ENCODE measurements at regions not wholly inside any gene's neighbourhood (a gene's known extent, or its start where the extent isn't known, plus 50 kb on each side); places are given as distances from the start of the nearest gene placed in this dataset.

DNA sequence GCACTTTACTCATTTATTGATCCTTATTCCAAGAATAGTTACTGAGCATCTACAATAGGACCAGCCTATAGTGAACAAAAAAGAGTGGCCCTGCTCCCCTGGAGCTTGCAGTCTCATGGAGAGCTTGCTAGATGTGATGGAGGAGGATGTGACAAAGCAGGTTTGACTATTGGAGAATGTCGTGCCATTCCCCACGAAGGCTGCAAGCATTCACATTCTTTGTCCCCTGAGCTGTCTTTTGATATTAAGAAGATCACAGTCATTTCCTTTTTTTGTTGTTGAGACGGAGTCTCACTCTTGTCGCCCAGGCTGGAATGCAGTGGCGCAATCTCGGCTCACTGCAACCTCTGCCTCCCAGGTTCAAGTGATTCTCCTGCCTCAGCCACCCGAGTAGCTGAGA lies 115.0 kb upstream of the ADAMTS18 start:
- ChIA-PET CTCF (no interaction called here), POLR2A (no interaction called here)
- TF ChIP-seq, protein P1, sequence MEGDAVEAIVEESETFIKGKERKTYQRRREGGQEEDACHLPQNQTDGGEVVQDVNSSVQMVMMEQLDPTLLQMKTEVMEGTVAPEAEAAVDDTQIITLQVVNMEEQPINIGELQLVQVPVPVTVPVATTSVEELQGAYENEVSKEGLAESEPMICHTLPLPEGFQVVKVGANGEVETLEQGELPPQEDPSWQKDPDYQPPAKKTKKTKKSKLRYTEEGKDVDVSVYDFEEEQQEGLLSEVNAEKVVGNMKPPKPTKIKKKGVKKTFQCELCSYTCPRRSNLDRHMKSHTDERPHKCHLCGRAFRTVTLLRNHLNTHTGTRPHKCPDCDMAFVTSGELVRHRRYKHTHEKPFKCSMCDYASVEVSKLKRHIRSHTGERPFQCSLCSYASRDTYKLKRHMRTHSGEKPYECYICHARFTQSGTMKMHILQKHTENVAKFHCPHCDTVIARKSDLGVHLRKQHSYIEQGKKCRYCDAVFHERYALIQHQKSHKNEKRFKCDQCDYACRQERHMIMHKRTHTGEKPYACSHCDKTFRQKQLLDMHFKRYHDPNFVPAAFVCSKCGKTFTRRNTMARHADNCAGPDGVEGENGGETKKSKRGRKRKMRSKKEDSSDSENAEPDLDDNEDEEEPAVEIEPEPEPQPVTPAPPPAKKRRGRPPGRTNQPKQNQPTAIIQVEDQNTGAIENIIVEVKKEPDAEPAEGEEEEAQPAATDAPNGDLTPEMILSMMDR (IDR thresholded peaks at IDR 0.05; ENCODE audit: control extremely low read depth, extremely low read depth, low read depth, missing control alignments), result no peak
- DNase-seq (ENCODE audit: extremely low spot score), result no peak

DNA sequence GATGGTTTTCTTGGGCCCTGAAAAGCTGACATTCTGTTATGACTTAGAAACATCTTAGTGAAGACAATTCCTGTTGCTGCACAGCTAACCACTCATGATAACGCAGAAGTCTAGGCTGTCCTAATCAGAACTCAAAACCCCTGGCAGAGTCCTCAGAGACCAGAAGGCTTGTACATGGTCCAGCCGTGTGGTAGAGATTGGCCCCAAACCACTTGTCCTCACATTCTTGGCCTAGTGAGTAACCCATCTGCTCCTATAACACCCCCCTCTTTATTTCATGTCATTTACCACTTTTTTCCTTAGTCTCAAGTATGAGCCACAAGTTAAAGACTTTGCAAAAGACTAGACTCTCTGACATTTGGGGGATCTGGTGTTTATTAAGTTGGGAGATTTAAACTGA lies 116.5 kb upstream of the ADAMTS18 start:
- POLR2A ChIA-PET, result no interaction called here
- CTCF ChIA-PET, result interaction anchor here (0.6 kb wide), 1 partner anchor 10 kb away, joined by 3 read pairs; no protein-coding TSS in a partner anchor
- TF ChIP-seq, protein P1 (IDR thresholded peaks at IDR 0.05; ENCODE audit: control extremely low read depth, extremely low read depth, low read depth, missing control alignments), result no peak
- no peak for DNase-seq (ENCODE audit: extremely low spot score)

DNA sequence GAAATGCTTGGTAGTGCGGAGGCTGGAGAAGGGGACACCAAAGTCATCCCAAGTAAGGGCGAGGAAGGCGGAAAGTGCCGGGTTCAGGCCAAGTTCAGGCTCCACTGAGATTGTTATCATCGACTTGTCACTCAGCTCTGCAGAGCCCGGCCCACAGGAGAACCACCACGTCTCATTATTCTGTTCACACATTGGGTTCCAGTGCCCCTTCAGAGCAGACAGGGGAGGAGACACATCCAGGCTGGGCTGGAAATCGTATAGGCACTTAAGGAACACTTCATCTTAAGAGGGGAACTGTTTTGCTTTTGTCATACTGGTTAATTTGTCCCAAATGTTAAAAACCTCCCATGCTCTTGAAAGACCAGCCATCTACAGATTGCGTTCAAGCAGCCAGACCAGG lies 118.3 kb upstream of the ADAMTS18 start:
- no peak for DNase-seq (ENCODE audit: extremely low spot score)
- ChIA-PET CTCF (interaction anchor here (0.9 to 2.7 kb wide), 3 partner anchors 11 to 28 kb away, joined by 3 to 8 read pairs (median 4); no protein-coding TSS in a partner anchor), POLR2A (no interaction called here)
- TF ChIP-seq, protein P1 (IDR thresholded peaks at IDR 0.05; ENCODE audit: control extremely low read depth, extremely low read depth, low read depth, missing control alignments), result no peak

DNA sequence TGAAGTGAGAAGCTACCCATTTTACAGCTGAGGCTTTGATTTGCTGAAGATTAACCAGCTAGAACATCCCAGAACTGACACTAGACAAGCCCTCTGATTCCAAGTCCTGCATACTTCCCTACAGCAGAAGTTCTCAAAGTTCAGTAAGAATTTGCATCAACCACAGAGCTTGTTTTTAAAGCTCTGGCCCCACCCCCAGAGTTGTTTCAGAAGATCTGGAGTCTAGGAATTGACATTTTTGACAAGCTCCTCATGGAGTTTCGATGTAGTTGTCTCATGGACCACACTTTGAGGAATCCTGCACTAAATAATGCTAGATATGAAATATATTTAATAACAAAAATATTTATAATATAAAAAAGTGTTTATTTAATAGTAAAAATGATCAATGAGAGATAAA lies 120.3 kb upstream of the ADAMTS18 start:
- no peak for DNase-seq (ENCODE audit: extremely low spot score)
- TF ChIP-seq, protein P1 (IDR thresholded peaks at IDR 0.05; ENCODE audit: control extremely low read depth, extremely low read depth, low read depth, missing control alignments), result no peak
- ChIA-PET POLR2A (no interaction called here), CTCF (interaction anchor here (1.4 to 2.7 kb wide), 2 partner anchors 13 to 54 kb away, joined by 3 to 8 read pairs; no protein-coding TSS in a partner anchor)

DNA sequence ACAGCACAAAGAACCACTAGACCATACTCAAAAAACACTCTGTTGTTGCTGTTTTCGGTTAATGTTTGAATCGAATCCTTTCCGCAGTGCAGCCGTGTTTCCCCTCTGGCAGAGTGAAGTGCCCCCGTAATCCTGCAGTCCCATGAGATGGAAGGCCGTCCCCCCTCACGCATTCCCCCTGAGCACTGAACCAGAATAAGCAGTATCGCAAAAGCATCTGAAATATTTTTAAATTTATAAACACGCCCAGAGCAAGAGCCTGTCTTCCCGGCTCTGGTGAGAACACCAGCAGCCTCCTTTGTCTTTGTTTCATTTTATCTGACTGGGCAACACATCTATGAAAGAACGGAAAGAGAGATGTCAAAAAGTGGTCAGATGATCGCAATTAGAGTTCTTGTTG lies 121.0 kb upstream of the ADAMTS18 start:
- DNase-seq (ENCODE audit: extremely low spot score), result no peak
- POLR2A ChIA-PET, result no interaction called here
- TF ChIP-seq, protein P1 (IDR thresholded peaks at IDR 0.05; ENCODE audit: control extremely low read depth, extremely low read depth, low read depth, missing control alignments), result no peak
- CTCF ChIA-PET, result interaction anchor here (2.7 kb wide), 1 partner anchor 13 kb away, joined by 8 read pairs; no protein-coding TSS in a partner anchor

DNA sequence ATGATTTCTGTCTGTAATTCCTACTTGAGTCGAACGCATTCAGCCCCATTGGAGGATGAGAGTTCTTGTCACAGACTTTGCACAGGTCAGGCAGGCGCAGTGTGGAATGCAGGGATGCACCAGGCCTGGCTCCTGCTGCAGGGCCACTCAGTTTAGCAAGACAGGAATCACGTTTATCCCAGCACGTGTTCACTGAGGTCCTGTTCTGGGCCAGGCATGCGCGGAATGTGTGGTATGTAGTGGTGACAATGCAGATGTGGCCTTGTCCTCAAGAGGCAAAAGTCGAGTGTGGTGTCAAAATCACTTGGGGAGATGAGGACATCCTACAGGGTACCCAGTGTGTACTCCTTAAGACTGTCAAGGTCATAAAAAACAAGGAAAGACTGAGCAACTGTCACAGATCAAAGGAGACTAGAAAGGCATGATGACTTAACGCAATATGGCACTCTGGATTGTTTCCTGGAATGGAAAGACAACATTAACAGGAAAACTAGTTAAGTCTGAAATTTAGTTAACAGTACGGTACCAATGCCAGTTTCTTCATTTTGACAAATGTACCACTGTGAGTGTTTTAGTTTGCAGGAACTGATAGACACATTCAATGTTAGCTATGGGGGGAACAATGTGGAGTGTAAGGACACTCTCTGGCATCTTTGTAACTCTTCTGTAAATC lies 121.5 kb upstream of the ADAMTS18 start:
- POLR2A ChIA-PET, result no interaction called here
- CTCF ChIA-PET, result no interaction called here
- no peak for DNase-seq (ENCODE audit: extremely low spot score)
- TF ChIP-seq, protein P1 (IDR thresholded peaks at IDR 0.05; ENCODE audit: control extremely low read depth, extremely low read depth, low read depth, missing control alignments), result no peak
